H9 (cell line): ENCODE measurements at regions not wholly inside any gene's neighbourhood (a gene's known extent, or its start where the extent isn't known, plus 50 kb on each side); places are given as distances from the start of the nearest gene placed in this dataset.

Experiments
- DNase-seq: peaks from one replicate; pipeline ENCODE4 v3.0.0-alpha.2; 2017
- H2AFZ ChIP-seq: one replicate; pipeline ENCODE4 v1.6.1; 2013; ENCODE audit warnings: mild to moderate bottlenecking, low read length, control low read depth, moderate library complexity
- H2AK5ac ChIP-seq: 2 replicates; pipeline ENCODE4 v1.6.1; 2013; ENCODE audit warnings: low read length, control low read depth, mixed read lengths; ENCODE audit not compliant: insufficient read length
- H2BK120ac ChIP-seq: one replicate; pipeline ENCODE4 v1.6.1; 2013; ENCODE audit warnings: low read depth, mild to moderate bottlenecking, low read length, control low read depth, inconsistent platforms; ENCODE audit not compliant: poor library complexity, severe bottlenecking
- H2BK12ac ChIP-seq: 2 replicates; pipeline ENCODE4 v1.6.1; 2013; ENCODE audit warnings: low read length, control low read depth, mixed read lengths, low read depth; ENCODE audit not compliant: insufficient read length
- H2BK15ac ChIP-seq: 2 replicates; pipeline ENCODE4 v1.6.1; 2013; ENCODE audit warnings: low read depth, low read length, control low read depth
- H2BK20ac ChIP-seq: one replicate; pipeline ENCODE4 v1.6.1; 2013; ENCODE audit warnings: low read depth, mild to moderate bottlenecking, low read length, control low read depth, inconsistent platforms; ENCODE audit not compliant: poor library complexity, severe bottlenecking
- H2BK5ac ChIP-seq: 2 replicates; pipeline ENCODE4 v1.6.1; 2013; ENCODE audit warnings: low read length, control low read depth, mixed read lengths; ENCODE audit not compliant: insufficient read length
- H3K14ac ChIP-seq: 2 replicates; pipeline ENCODE4 v1.6.1; 2013; ENCODE audit warnings: low read length, control low read depth; ENCODE audit not compliant: insufficient read depth
- H3K18ac ChIP-seq: 2 replicates; pipeline ENCODE4 v1.6.1; 2013; ENCODE audit warnings: low read depth, mild to moderate bottlenecking, mixed read lengths, low read length, control low read depth; ENCODE audit not compliant: insufficient read length
- H3K23ac ChIP-seq: 2 replicates; pipeline ENCODE4 v1.6.1; 2013; ENCODE audit warnings: low read length, control low read depth, mixed read lengths, low read depth; ENCODE audit not compliant: insufficient read length
- H3K23me2 ChIP-seq: 2 replicates; pipeline ENCODE4 v1.6.1; 2013; ENCODE audit warnings: low read depth, mild to moderate bottlenecking, mixed read lengths, low read length, control low read depth; ENCODE audit not compliant: insufficient read length, poor library complexity, severe bottlenecking
- H3K27ac ChIP-seq: 2 replicates; pipeline ENCODE4 v1.5.1; 2013; ENCODE audit warnings: low read length, control low read depth, mixed read lengths, low read depth; ENCODE audit not compliant: insufficient read length
- H3K27me3 ChIP-seq: 2 replicates; pipeline ENCODE4 v1.6.1; 2013; ENCODE audit warnings: low read length, control low read depth, inconsistent platforms; ENCODE audit not compliant: insufficient read depth
- H3K4ac ChIP-seq: 2 replicates; pipeline ENCODE4 v1.6.1; 2013; ENCODE audit warnings: low read depth, mild to moderate bottlenecking, control low read depth, inconsistent platforms, low read length, moderate library complexity
- H3K4me1 ChIP-seq: 2 replicates; pipeline ENCODE4 v1.6.1; 2013; ENCODE audit warnings: low read length, control low read depth, inconsistent platforms; ENCODE audit not compliant: insufficient read depth
- H3K4me2 ChIP-seq: 2 replicates; pipeline ENCODE4 v1.6.1; 2013; ENCODE audit warnings: low read length, control low read depth, mixed read lengths; ENCODE audit not compliant: insufficient read length, insufficient read depth
- H3K56ac ChIP-seq: 2 replicates; pipeline ENCODE4 v1.6.1; 2013; ENCODE audit warnings: low read depth, mild to moderate bottlenecking, mixed read lengths, low read length, control low read depth; ENCODE audit not compliant: insufficient read length
- H3K79me1 ChIP-seq: 2 replicates; pipeline ENCODE4 v1.6.1; 2013; ENCODE audit warnings: low read depth, mild to moderate bottlenecking, moderate library complexity, low read length, control low read depth, inconsistent platforms; ENCODE audit not compliant: insufficient read depth, poor library complexity, severe bottlenecking
- H3K79me2 ChIP-seq: 2 replicates; pipeline ENCODE4 v1.6.1; 2013; ENCODE audit warnings: low read length, control low read depth, inconsistent platforms; ENCODE audit not compliant: insufficient read depth
- H3K9ac ChIP-seq: 2 replicates; pipeline ENCODE4 v1.6.1; 2013; ENCODE audit warnings: low read length, control low read depth, mixed read lengths; ENCODE audit not compliant: insufficient read length; ENCODE audit errors: extremely low read depth
- H3K9me3 ChIP-seq: one replicate; pipeline ENCODE4 v1.6.1; 2013; ENCODE audit warnings: low read depth, low read length, inconsistent platforms; ENCODE audit not compliant: control insufficient read depth
- H3T11ph ChIP-seq: one replicate; pipeline ENCODE4 v1.6.1; 2013; ENCODE audit warnings: mild to moderate bottlenecking, low read length, control low read depth, inconsistent platforms
- H4K20me1 ChIP-seq: one replicate; pipeline ENCODE4 v1.6.1; 2013; ENCODE audit not compliant: control insufficient read depth, insufficient read length, insufficient read depth
- H4K5ac ChIP-seq: 2 replicates; pipeline ENCODE4 v1.6.1; 2013; ENCODE audit warnings: low read depth, mild to moderate bottlenecking, mixed read lengths, low read length, control low read depth; ENCODE audit not compliant: insufficient read length
- H4K8ac ChIP-seq: replicated peaks from 2 replicates; pipeline ENCODE4 v1.6.1; 2013; ENCODE audit warnings: low read length, control low read depth, mixed read lengths, low read depth; ENCODE audit not compliant: insufficient read length
- H4K91ac ChIP-seq: 2 replicates; pipeline ENCODE4 v1.6.1; 2013; ENCODE audit warnings: low read depth, mild to moderate bottlenecking, moderate library complexity, mixed read lengths, low read length, control low read depth; ENCODE audit not compliant: insufficient read length
- H3K27ac Mint-ChIP-seq, 3 experiments: 2 replicates in 2 of 3; 3 replicates in 1 of 3; pipeline ENCODE4 v1.8.0; 2020 to 2021; ENCODE audit warnings: mixed read lengths in 3 of 3, mild to moderate bottlenecking in 1 of 3, moderate library complexity in 1 of 3
- H3K27me3 Mint-ChIP-seq: 2 replicates; pipeline ENCODE4 v1.8.0; 2021; ENCODE audit warnings: low read depth, mild to moderate bottlenecking, moderate library complexity, mixed read lengths
- H3K36me3 Mint-ChIP-seq, 3 experiments: 2 replicates in 2 of 3; 3 replicates in 1 of 3; pipeline ENCODE4 v1.8.0; 2020 to 2021; ENCODE audit warnings: low read depth in 3 of 3, mixed read lengths in 3 of 3; ENCODE audit not compliant: insufficient read depth in 1 of 3
- H3K4me1 Mint-ChIP-seq, 2 experiments: 2 replicates each; pipeline ENCODE4 v1.8.0; 2020; ENCODE audit warnings: mixed read lengths in 2 of 2
- H3K4me3 Mint-ChIP-seq, 2 experiments: 2 replicates in 1 of 2; 3 replicates in 1 of 2; pipeline ENCODE4 v1.8.0; 2020 to 2021; ENCODE audit warnings: mild to moderate bottlenecking in 2 of 2, mixed read lengths in 2 of 2, moderate library complexity in 1 of 2
- H3K9me3 Mint-ChIP-seq, 2 experiments: 2 replicates in 1 of 2; 3 replicates in 1 of 2; pipeline ENCODE4 v1.8.0; 2020; ENCODE audit warnings: mild to moderate bottlenecking in 2 of 2, mixed read lengths in 2 of 2, moderate library complexity in 1 of 2
- CTCF ChIP-seq: fragments of 200-600 bp; sonication (generic); conservative IDR thresholded peaks from 3 replicates; pipeline ENCODE4 v1.8.0; 2021; ENCODE audit warnings: antibody characterized with exemption, mild to moderate bottlenecking
- WGBS: extraction: QIAGEN DNeasy Blood & Tissue Kit; methylation state at CpG from one replicate; pipeline ENCODE4 v1.1.7; 2013; ENCODE audit warnings: missing lambda C conversion rate, low lambda C conversion rate, mixed read lengths; ENCODE audit not compliant: insufficient read length; ENCODE audit errors: extremely low coverage; 5-methylcytosine and 5-hydroxymethylcytosine counted together

DNA sequence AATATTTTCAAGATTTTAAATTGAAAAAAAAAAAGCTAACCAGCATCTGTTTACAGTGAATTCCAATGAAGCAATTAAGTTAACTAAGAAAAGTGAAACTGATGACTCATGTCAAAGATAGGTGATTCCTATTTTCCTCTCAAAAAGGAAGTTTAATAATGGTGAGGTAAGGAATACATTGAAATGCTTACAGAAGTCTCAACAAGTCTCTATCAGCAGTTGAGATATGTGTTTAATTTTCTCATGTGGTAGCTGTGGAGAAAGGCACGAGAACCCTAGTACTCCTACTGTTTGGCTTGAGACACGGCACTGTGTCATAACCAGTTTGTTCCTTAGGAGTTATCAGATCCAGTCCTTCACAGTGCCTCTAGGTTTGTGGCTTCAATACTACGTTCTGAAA, 114.5 kb downstream of the SLC25A46 start:
- no peak overlapping the region for H4K5ac ChIP-seq
- H3K27me3 ChIP-seq = no peaks in the 10 kb centered on the region
- H3K4me1 ChIP-seq = no peaks in the 10 kb centered on the region
- H3K14ac ChIP-seq = no peak overlapping the region
- H2BK12ac ChIP-seq = no peak overlapping the region
- no peak overlapping the region for H3K18ac ChIP-seq
- H3K4me3 Mint-ChIP-seq = no peak overlapping the region
- no peaks in the 10 kb centered on the region; the same call in 1 of the 2 replicates for H3K27me3 Mint-ChIP-seq
- H3K23me2 ChIP-seq = no peaks in the 10 kb centered on the region
- H3K36me3 Mint-ChIP-seq = peaks cover 0 to 8% (median 0%) of the 10 kb centered on the region in 3 experiments; a peak in 3 of 7 replicates
- H3T11ph ChIP-seq = no peak overlapping the region
- H3K9ac ChIP-seq = no peak overlapping the region
- H3K4me1 Mint-ChIP-seq = no peaks in the 10 kb centered on the region
- no CpG with 5 or more reads among the region's 3 CpGs for WGBS
- no peaks in the 10 kb centered on the region for H4K20me1 ChIP-seq
- no peaks in the 10 kb centered on the region for H3K9me3 ChIP-seq
- H3K23ac ChIP-seq = no peak overlapping the region
- H3K4ac ChIP-seq = no peak overlapping the region
- no peak overlapping the region for H2BK120ac ChIP-seq
- TF ChIP-seq CTCF = no peak
- no peak overlapping the region for H3K4me2 ChIP-seq
- H2BK20ac ChIP-seq = no peak overlapping the region
- DNase-seq = no peak
- H3K56ac ChIP-seq = no peak overlapping the region
- H2BK5ac ChIP-seq = no peak overlapping the region
- H3K27ac Mint-ChIP-seq = peak overlapping the region in 1 of 3 experiments; percentile 9; a peak in 1 of 7 replicates
- H3K27ac ChIP-seq = no peak overlapping the region
- no peak overlapping the region for H4K8ac ChIP-seq
- H4K91ac ChIP-seq = no peak overlapping the region
- no peak overlapping the region for H2BK15ac ChIP-seq
- H3K79me2 ChIP-seq = no peaks in the 10 kb centered on the region
- H3K9me3 Mint-ChIP-seq = peaks cover 3 to 14% of the 10 kb centered on the region in 2 experiments; a peak in 4 of 5 replicates
- H2AFZ ChIP-seq = no peak overlapping the region
- no peaks in the 10 kb centered on the region for H3K79me1 ChIP-seq
- no peak overlapping the region for H2AK5ac ChIP-seq
